GM12878 (cell line): ENCODE measurements at regions not wholly inside any gene's neighbourhood (a gene's known extent, or its start where the extent isn't known, plus 50 kb on each side); places are given as distances from the start of the nearest gene placed in this dataset.

Experiments
- ATAC-seq: fragments of 200-7000 bp; cut with Tn5 transposase; 3 replicates; pipeline ENCODE4 v1.9.1; 2020; ENCODE audit warnings: mild to moderate bottlenecking, moderate library complexity
- BruUV-seq: library from RNA; stranded (reverse); fragments of 400-500 nt; replicated peaks from 2 replicates; lab custom pipeline; 2021; lab: Mats Ljungman, UMichigan
- CTCF ChIA-PET: fragments of 300-600 bp; sonication (Branson Sonifier 250); formaldehyde crosslinking; extraction: SDS; loops from one replicate; lab custom pipeline; 2021; ENCODE audit warnings: inconsistent platforms; lab: Yijun Ruan, JAX
- POLR2A ChIA-PET: fragments of 350-600 bp; formaldehyde crosslinking; extraction: SDS; loops from one replicate; lab custom pipeline; 2021; ENCODE audit warnings: inconsistent platforms; lab: Charles Lee
- RAD21 ChIA-PET: fragments of 300-600 bp; sonication (Branson Sonifier 250); formaldehyde crosslinking; loops from one replicate; lab custom pipeline; 2023; ENCODE audit warnings: antibody characterized with exemption; ENCODE audit not compliant: unreplicated experiment; lab: Charles Lee
- SMC1A ChIA-PET: fragments of 300-600 bp; sonication (Branson Sonifier 250); formaldehyde crosslinking; loops from one replicate; lab custom pipeline; 2023; ENCODE audit not compliant: unreplicated experiment, uncharacterized antibody; lab: Charles Lee
- DNase-seq: peaks from one replicate; pipeline ENCODE4 v3.0.0-alpha.2; 2011; ENCODE audit warnings: low read depth, low spot score
- FAIRE-seq: peaks from 3 replicates; lab custom pipeline; 2011; peaks lifted over from hg19 to GRCh38; lab: Jason Lieb, UNC
- H2AFZ ChIP-seq: 2 replicates; pipeline ENCODE4 v1.6.0; 2011; ENCODE audit warnings: low read depth, low read length, control low read depth; ENCODE audit not compliant: control insufficient read depth
- H3K27ac ChIP-seq: 2 replicates; pipeline ENCODE4 v1.5.1; 2011; ENCODE audit warnings: control low read depth; ENCODE audit not compliant: control insufficient read depth, insufficient read depth
- H3K27me3 ChIP-seq, 2 experiments: replicated peaks in 1 of 2; 2 replicates each; pipeline versions ENCODE4 v1.6.0 to v1.6.1; 2011; ENCODE audit warnings: low read length in 1 of 2; ENCODE audit not compliant: control insufficient read depth in 2 of 2, insufficient read depth in 2 of 2
- H3K36me3 ChIP-seq, 2 experiments: 2 replicates each; pipeline ENCODE4 v1.5.1; 2011; ENCODE audit warnings: low read length in 1 of 2; ENCODE audit not compliant: control insufficient read depth in 2 of 2, insufficient read depth in 2 of 2
- H3K4me1 ChIP-seq: 2 replicates; pipeline ENCODE4 v1.6.1; 2011; ENCODE audit warnings: mild to moderate bottlenecking, low read length, moderate library complexity, mixed read lengths; ENCODE audit not compliant: control insufficient read depth, insufficient read depth
- H3K4me2 ChIP-seq: 2 replicates; pipeline ENCODE4 v1.6.0; 2011; ENCODE audit warnings: control low read depth; ENCODE audit not compliant: control insufficient read depth, insufficient read depth
- H3K4me3 ChIP-seq: fragments of 200-600 bp; sonication (generic); 2 replicates; pipeline ENCODE4 v1.5.1; 2016
- H3K79me2 ChIP-seq: 2 replicates; pipeline ENCODE4 v1.6.0; 2011; ENCODE audit warnings: low read length; ENCODE audit not compliant: control insufficient read depth, insufficient read depth
- H3K9ac ChIP-seq: 2 replicates; pipeline ENCODE4 v1.8.0; 2011; ENCODE audit warnings: low read length, control low read depth, mixed read lengths; ENCODE audit not compliant: control insufficient read depth, insufficient read depth
- H3K9me3 ChIP-seq: replicated peaks from 3 replicates; pipeline ENCODE4 v1.5.1; 2011; ENCODE audit warnings: mild to moderate bottlenecking, low read length; ENCODE audit not compliant: control insufficient read depth, insufficient read depth
- H4K20me1 ChIP-seq: 2 replicates; pipeline ENCODE4 v1.6.0; 2011; ENCODE audit not compliant: control insufficient read depth, insufficient read depth
- NFYB ChIP-seq: IDR thresholded peaks from 2 replicates; pipeline ENCODE4 v1.6.1; 2011; ENCODE audit warnings: low read depth, mild to moderate bottlenecking, low read length, improper control_type of control experiment, moderate library complexity; ENCODE audit not compliant: insufficient read depth
- NR2C2 ChIP-seq: IDR thresholded peaks from 2 replicates; pipeline ENCODE4 v1.6.1; 2011; ENCODE audit warnings: borderline replicate concordance, low read depth; ENCODE audit not compliant: control insufficient read depth, insufficient read length
- NR2F1 ChIP-seq: fragments of 450-650 bp; conservative IDR thresholded peaks from 2 replicates; pipeline ENCODE4 v1.6.1; 2017; ENCODE audit warnings: mild to moderate bottlenecking
- NRF1 ChIP-seq: conservative IDR thresholded peaks from 2 replicates; pipeline ENCODE4 v1.6.1; 2011; ENCODE audit warnings: mild to moderate bottlenecking, low read depth, low read length, improper control_type of control experiment
- WRNIP1 ChIP-seq: IDR thresholded peaks from 2 replicates; pipeline ENCODE4 v1.6.1; 2011; ENCODE audit warnings: low read depth, low read length, improper control_type of control experiment, borderline replicate concordance
- YY1 ChIP-seq: IDR thresholded peaks from 2 replicates; pipeline ENCODE4 v1.6.1; 2011; ENCODE audit warnings: low read depth, mild to moderate bottlenecking, low read length
- ZNF274 ChIP-seq: IDR thresholded peaks from one replicate; pipeline ENCODE4 v1.8.0; 2011; ENCODE audit not compliant: insufficient read length, insufficient read depth
- ZNF687 ChIP-seq: fragments of 450-650 bp; IDR thresholded peaks from 2 replicates; pipeline ENCODE4 v1.6.1; 2017; ENCODE audit warnings: mild to moderate bottlenecking, moderate library complexity
- WGBS: methylation state at CpG from one replicate; pipeline ENCODE4 v1.1.6; 2016; ENCODE audit warnings: low lambda C conversion rate; ENCODE audit not compliant: insufficient replicate concordance, insufficient coverage; ENCODE audit errors: missing lambda C conversion rate; 5-methylcytosine and 5-hydroxymethylcytosine counted together
- in situ Hi-C: fragments of 300-500 bp; cut with MboI; formaldehyde crosslinking; loops from 9 replicates; pipeline ENCODE4 v1.14.3; 2018; ENCODE audit warnings: mixed read lengths
- intact Hi-C: fragments of 100-400 bp; cut with micrococcal nuclease; formaldehyde crosslinking; loops from one replicate; pipeline ENCODE4 v1.14.2; 2022; ENCODE audit not compliant: unreplicated experiment
- TF ChIP-seq, protein P1 (sequence below): IDR thresholded peaks from 2 replicates; pipeline ENCODE4 v1.6.1; 2012; ENCODE audit warnings: low read length, inconsistent platforms
- TF ChIP-seq, protein P2 (sequence below): fragments of 450-650 bp; IDR thresholded peaks from 2 replicates; pipeline ENCODE4 v1.6.1; 2017; ENCODE audit warnings: mild to moderate bottlenecking, moderate library complexity

DNA sequence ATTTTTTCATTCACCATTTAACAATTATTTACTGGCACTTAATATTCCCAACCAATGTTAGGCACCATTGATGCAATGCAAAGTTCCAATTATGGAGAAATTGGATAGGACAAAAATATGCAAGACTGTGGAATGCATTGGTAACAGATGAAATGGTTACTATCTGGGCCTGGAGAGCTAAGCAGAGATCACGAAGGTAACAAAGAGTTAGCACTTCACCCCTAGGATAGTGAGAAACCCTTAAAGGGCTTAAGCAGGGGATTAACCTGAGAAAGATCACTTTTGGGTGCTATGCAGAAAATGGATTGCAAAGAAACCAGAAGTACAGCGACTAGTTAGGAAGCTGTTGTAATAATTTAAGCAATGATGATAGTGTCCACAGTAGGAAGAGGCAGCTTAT, 129.6 kb upstream of the GPR149 start:
- H3K36me3 ChIP-seq = no peaks in the 10 kb centered on the region
- H3K4me3 ChIP-seq = no peak overlapping the region
- FAIRE-seq = no peak
- H3K9me3 ChIP-seq = no peaks in the 10 kb centered on the region
- in situ Hi-C loops (no loop called here), intact Hi-C loops (no loop called here)
- H2AFZ ChIP-seq = no peak overlapping the region
- POLR2A ChIA-PET = no interaction called here
- 0% methylated on average over 2 of the region's 2 CpGs for WGBS
- H3K27me3 ChIP-seq = no peaks in the 10 kb centered on the region; a peak in 1 of 4 replicates
- no peaks in the 10 kb centered on the region for H3K79me2 ChIP-seq
- CTCF ChIA-PET = no interaction called here
- no peak overlapping the region for H3K27ac ChIP-seq
- RAD21 ChIA-PET = no interaction called here
- no peak for TF ChIP-seq NRF1
- TF ChIP-seq, protein P1, sequence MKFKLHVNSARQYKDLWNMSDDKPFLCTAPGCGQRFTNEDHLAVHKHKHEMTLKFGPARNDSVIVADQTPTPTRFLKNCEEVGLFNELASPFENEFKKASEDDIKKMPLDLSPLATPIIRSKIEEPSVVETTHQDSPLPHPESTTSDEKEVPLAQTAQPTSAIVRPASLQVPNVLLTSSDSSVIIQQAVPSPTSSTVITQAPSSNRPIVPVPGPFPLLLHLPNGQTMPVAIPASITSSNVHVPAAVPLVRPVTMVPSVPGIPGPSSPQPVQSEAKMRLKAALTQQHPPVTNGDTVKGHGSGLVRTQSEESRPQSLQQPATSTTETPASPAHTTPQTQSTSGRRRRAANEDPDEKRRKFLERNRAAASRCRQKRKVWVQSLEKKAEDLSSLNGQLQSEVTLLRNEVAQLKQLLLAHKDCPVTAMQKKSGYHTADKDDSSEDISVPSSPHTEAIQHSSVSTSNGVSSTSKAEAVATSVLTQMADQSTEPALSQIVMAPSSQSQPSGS = no peak
- TF ChIP-seq, protein P2, sequence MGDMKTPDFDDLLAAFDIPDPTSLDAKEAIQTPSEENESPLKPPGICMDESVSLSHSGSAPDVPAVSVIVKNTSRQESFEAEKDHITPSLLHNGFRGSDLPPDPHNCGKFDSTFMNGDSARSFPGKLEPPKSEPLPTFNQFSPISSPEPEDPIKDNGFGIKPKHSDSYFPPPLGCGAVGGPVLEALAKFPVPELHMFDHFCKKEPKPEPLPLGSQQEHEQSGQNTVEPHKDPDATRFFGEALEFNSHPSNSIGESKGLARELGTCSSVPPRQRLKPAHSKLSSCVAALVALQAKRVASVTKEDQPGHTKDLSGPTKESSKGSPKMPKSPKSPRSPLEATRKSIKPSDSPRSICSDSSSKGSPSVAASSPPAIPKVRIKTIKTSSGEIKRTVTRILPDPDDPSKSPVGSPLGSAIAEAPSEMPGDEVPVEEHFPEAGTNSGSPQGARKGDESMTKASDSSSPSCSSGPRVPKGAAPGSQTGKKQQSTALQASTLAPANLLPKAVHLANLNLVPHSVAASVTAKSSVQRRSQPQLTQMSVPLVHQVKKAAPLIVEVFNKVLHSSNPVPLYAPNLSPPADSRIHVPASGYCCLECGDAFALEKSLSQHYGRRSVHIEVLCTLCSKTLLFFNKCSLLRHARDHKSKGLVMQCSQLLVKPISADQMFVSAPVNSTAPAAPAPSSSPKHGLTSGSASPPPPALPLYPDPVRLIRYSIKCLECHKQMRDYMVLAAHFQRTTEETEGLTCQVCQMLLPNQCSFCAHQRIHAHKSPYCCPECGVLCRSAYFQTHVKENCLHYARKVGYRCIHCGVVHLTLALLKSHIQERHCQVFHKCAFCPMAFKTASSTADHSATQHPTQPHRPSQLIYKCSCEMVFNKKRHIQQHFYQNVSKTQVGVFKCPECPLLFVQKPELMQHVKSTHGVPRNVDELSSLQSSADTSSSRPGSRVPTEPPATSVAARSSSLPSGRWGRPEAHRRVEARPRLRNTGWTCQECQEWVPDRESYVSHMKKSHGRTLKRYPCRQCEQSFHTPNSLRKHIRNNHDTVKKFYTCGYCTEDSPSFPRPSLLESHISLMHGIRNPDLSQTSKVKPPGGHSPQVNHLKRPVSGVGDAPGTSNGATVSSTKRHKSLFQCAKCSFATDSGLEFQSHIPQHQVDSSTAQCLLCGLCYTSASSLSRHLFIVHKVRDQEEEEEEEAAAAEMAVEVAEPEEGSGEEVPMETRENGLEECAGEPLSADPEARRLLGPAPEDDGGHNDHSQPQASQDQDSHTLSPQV = no peak
- TF ChIP-seq NR2F1 = no peak
- no peak for TF ChIP-seq ZNF687
- no peak for TF ChIP-seq NR2C2
- TF ChIP-seq NFYB = no peak
- TF ChIP-seq ZNF274 = no peak
- TF ChIP-seq WRNIP1 = no peak
- TF ChIP-seq YY1 = no peak
- TF ChIP-seq, all 136 proteins: peak for 0
- DNase-seq = no peak
- no peaks in the 10 kb centered on the region for H4K20me1 ChIP-seq
- H3K4me1 ChIP-seq = no peaks in the 10 kb centered on the region
- H3K4me2 ChIP-seq = no peak overlapping the region
- SMC1A ChIA-PET = no interaction called here
- ATAC-seq = no peak
- no TSS peak for BruUV-seq
- H3K9ac ChIP-seq = no peak overlapping the region
